ENCODE measurements at regions not wholly inside any gene's neighbourhood (a gene's known extent, or its start where the extent isn't known, plus 50 kb on each side); places are given as distances from the start of the nearest gene placed in this dataset.
"Not testable (repeated sequence)": the region's sequence is repeated elsewhere in the genome, so short reads cannot be mapped to it uniquely, and the experiment has no call there.

DNA sequence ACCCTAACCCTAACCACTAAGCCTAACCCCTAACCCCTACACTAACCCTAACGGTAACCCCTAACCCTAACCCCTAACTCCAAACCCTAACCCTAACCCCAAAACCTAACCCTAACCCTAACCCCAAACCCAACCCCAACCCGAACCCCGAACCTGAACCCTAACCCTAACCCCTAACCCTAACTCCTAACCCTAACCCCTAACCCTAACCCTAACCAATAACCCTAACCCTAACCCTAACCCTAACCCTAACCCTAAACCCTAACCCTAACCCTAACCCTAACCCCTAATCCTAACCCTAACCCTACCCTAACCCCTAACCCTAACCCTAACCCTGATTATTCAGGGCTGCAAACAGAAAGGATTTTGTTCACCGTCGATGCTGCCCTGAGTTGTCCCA, 144.6 kb upstream of the DUSP22 start:
- H3K4me3 Mint-ChIP-seq; H3K27ac Mint-ChIP-seq; POLR2A ChIA-PET; H3K4me1 Mint-ChIP-seq; DNase-seq (ENCODE audit: low spot score); ATAC-seq; H3K27me3 Mint-ChIP-seq (ENCODE audit: low read depth): not testable (repeated sequence)
- peaks cover 30% of the 10 kb centered on the region for H3K9me3 Mint-ChIP-seq
- H3K36me3 Mint-ChIP-seq: peaks cover 32% of the 10 kb centered on the region
- CTCF ChIA-PET: interaction anchor here (1.6 kb wide), 1 partner anchor 18 kb away, joined by 6 read pairs; no protein-coding TSS in a partner anchor

GRCh38 chr6:148051-148984, 144.0 kb upstream of the DUSP22 start:
- H3K4me3 Mint-ChIP-seq; POLR2A ChIA-PET; H3K27ac Mint-ChIP-seq; H3K4me1 Mint-ChIP-seq; H3K27me3 Mint-ChIP-seq (ENCODE audit: low read depth): not testable (repeated sequence)
- TF ChIP-seq, protein P1, sequence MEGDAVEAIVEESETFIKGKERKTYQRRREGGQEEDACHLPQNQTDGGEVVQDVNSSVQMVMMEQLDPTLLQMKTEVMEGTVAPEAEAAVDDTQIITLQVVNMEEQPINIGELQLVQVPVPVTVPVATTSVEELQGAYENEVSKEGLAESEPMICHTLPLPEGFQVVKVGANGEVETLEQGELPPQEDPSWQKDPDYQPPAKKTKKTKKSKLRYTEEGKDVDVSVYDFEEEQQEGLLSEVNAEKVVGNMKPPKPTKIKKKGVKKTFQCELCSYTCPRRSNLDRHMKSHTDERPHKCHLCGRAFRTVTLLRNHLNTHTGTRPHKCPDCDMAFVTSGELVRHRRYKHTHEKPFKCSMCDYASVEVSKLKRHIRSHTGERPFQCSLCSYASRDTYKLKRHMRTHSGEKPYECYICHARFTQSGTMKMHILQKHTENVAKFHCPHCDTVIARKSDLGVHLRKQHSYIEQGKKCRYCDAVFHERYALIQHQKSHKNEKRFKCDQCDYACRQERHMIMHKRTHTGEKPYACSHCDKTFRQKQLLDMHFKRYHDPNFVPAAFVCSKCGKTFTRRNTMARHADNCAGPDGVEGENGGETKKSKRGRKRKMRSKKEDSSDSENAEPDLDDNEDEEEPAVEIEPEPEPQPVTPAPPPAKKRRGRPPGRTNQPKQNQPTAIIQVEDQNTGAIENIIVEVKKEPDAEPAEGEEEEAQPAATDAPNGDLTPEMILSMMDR (IDR thresholded peaks at IDR 0.05): peak; percentile 100
- peak; percentile 37; the same call in 1 of the 2 replicates for TF ChIP-seq SMAD3 (CRISPR knock-in tag; IDR thresholded peaks at IDR 0.05; ENCODE audit: borderline replicate concordance)
- DNase-seq (ENCODE audit: low spot score) (peak; percentile 86), ATAC-seq (peak; percentile 80)
- Mint-ChIP-seq H3K36me3 (peaks cover 32% of the 10 kb centered on the region), H3K9me3 (peaks cover 30% of the 10 kb centered on the region)
- CTCF ChIA-PET: interaction anchor here (0.6 to 1.6 kb wide), 2 partner anchors 18 to 1290 kb away, joined by 5 to 6 read pairs; no protein-coding TSS in a partner anchor

- ATAC-seq: not testable (repeated sequence)
These were observed 142.1 kb upstream of the DUSP22 start for GRCh38 chr6:150147-150546.

DNA sequence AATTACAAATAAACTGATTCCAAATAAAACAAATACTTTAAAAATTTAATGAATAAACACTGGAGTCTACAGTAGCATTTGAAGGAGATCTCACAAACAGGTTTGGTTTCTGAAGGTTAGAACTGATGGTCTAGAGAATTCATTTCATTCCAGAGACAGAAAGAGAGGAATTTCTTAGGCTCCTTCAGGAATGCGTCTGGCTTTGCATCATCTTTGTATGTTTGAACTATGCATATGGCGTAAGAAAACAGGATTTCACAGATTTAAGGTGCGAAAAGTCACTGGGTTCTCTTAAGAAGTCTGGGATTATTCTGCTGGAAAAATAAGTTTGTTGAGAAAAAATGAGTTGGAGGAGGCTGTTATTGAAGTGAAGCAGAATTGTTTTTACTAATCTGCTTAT, 139.9 kb upstream of the DUSP22 start:
- H3K4me3 Mint-ChIP-seq; DNase-seq (ENCODE audit: low spot score); CTCF ChIA-PET; H3K27me3 Mint-ChIP-seq (ENCODE audit: low read depth); H3K4me1 Mint-ChIP-seq; ATAC-seq; H3K27ac Mint-ChIP-seq; POLR2A ChIA-PET: not testable (repeated sequence)
- peaks cover 32% of the 10 kb centered on the region for H3K36me3 Mint-ChIP-seq
- H3K9me3 Mint-ChIP-seq: peaks cover 34% of the 10 kb centered on the region

More at GRCh38 chr6:150147-150546, 142.1 kb upstream of the DUSP22 start:
- H3K4me1 Mint-ChIP-seq; POLR2A ChIA-PET; H3K4me3 Mint-ChIP-seq; H3K27ac Mint-ChIP-seq; CTCF ChIA-PET; DNase-seq (ENCODE audit: low spot score); H3K27me3 Mint-ChIP-seq (ENCODE audit: low read depth): not testable (repeated sequence)
- Mint-ChIP-seq H3K36me3 (peaks cover 32% of the 10 kb centered on the region), H3K9me3 (peaks cover 34% of the 10 kb centered on the region)

DNA sequence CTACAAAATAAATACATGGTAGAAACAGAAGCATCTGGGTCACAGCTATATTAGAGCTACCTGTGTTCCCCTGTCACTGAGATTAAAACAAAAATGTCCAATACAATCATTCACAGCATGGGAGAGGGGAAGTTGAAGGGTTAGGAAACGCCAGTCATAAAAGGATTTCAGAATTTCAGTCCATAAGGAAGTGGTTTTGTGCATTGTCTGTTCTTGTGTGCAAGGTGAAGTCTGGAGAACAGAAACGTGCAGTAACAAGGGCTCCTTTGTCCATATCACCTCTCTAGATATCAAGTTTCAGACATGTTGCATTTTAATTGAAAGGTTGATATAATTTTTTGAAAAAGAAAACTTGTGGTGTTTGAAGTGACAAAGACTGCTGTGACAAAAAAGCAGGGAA, 139.3 kb upstream of the DUSP22 start:
- Mint-ChIP-seq H3K9me3 (peaks cover 34% of the 10 kb centered on the region), H3K36me3 (peaks cover 32% of the 10 kb centered on the region)
- H3K4me3 Mint-ChIP-seq; H3K27me3 Mint-ChIP-seq (ENCODE audit: low read depth); ATAC-seq; DNase-seq (ENCODE audit: low spot score); POLR2A ChIA-PET; H3K4me1 Mint-ChIP-seq; H3K27ac Mint-ChIP-seq; CTCF ChIA-PET: not testable (repeated sequence)

DNA sequence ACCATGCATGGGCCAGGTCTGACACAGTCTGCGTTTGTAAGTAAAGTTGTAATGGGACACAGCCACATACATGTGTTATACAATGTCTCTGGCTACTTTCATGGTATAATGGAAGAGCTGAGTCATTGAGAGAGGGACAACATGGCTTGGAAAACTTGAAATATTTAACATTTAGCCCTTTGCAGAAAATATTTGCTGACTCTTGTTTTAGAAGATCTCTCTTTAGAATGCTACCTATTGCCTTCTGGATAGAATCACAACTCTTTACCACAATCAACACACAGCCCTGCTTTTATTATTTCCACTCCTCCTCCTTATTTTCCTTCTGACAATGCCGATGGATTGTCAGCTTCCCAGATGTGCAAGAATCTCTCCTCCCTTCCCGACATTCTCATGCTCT, 138.4 kb upstream of the DUSP22 start:
- ATAC-seq; H3K27me3 Mint-ChIP-seq (ENCODE audit: low read depth); DNase-seq (ENCODE audit: low spot score); POLR2A ChIA-PET; H3K27ac Mint-ChIP-seq; H3K4me1 Mint-ChIP-seq; CTCF ChIA-PET; H3K4me3 Mint-ChIP-seq: not testable (repeated sequence)
- H3K9me3 Mint-ChIP-seq: peaks cover 37% of the 10 kb centered on the region
- peaks cover 28% of the 10 kb centered on the region for H3K36me3 Mint-ChIP-seq

- CTCF ChIA-PET: interaction anchor here (0.5 kb wide), 1 partner anchor 38 kb away, joined by 3 read pairs; no protein-coding TSS in a partner anchor
- H3K4me1 Mint-ChIP-seq; ATAC-seq; H3K27ac Mint-ChIP-seq; H3K4me3 Mint-ChIP-seq; POLR2A ChIA-PET; DNase-seq (ENCODE audit: low spot score); H3K27me3 Mint-ChIP-seq (ENCODE audit: low read depth): not testable (repeated sequence)
- peaks cover 22% of the 10 kb centered on the region for H3K36me3 Mint-ChIP-seq
- peaks cover 34% of the 10 kb centered on the region for H3K9me3 Mint-ChIP-seq
These were observed 137.8 kb upstream of the DUSP22 start for GRCh38 chr6:154321-155092.
